H9 (cell line): ENCODE measurements at regions not wholly inside any gene's neighbourhood (a gene's known extent, or its start where the extent isn't known, plus 50 kb on each side); places are given as distances from the start of the nearest gene placed in this dataset.

Source experiments
- DNase-seq: peaks from one replicate; pipeline ENCODE4 v3.0.0-alpha.2; 2017
- H2AFZ ChIP-seq: one replicate; pipeline ENCODE4 v1.6.1; 2013; ENCODE audit warnings: mild to moderate bottlenecking, low read length, control low read depth, moderate library complexity
- H2AK5ac ChIP-seq: 2 replicates; pipeline ENCODE4 v1.6.1; 2013; ENCODE audit warnings: low read length, control low read depth, mixed read lengths; ENCODE audit not compliant: insufficient read length
- H2BK120ac ChIP-seq: one replicate; pipeline ENCODE4 v1.6.1; 2013; ENCODE audit warnings: low read depth, mild to moderate bottlenecking, low read length, control low read depth, inconsistent platforms; ENCODE audit not compliant: poor library complexity, severe bottlenecking
- H2BK12ac ChIP-seq: 2 replicates; pipeline ENCODE4 v1.6.1; 2013; ENCODE audit warnings: low read length, control low read depth, mixed read lengths, low read depth; ENCODE audit not compliant: insufficient read length
- H2BK15ac ChIP-seq: 2 replicates; pipeline ENCODE4 v1.6.1; 2013; ENCODE audit warnings: low read depth, low read length, control low read depth
- H2BK20ac ChIP-seq: one replicate; pipeline ENCODE4 v1.6.1; 2013; ENCODE audit warnings: low read depth, mild to moderate bottlenecking, low read length, control low read depth, inconsistent platforms; ENCODE audit not compliant: poor library complexity, severe bottlenecking
- H2BK5ac ChIP-seq: 2 replicates; pipeline ENCODE4 v1.6.1; 2013; ENCODE audit warnings: low read length, control low read depth, mixed read lengths; ENCODE audit not compliant: insufficient read length
- H3K14ac ChIP-seq: 2 replicates; pipeline ENCODE4 v1.6.1; 2013; ENCODE audit warnings: low read length, control low read depth; ENCODE audit not compliant: insufficient read depth
- H3K18ac ChIP-seq: 2 replicates; pipeline ENCODE4 v1.6.1; 2013; ENCODE audit warnings: low read depth, mild to moderate bottlenecking, mixed read lengths, low read length, control low read depth; ENCODE audit not compliant: insufficient read length
- H3K23ac ChIP-seq: 2 replicates; pipeline ENCODE4 v1.6.1; 2013; ENCODE audit warnings: low read length, control low read depth, mixed read lengths, low read depth; ENCODE audit not compliant: insufficient read length
- H3K23me2 ChIP-seq: 2 replicates; pipeline ENCODE4 v1.6.1; 2013; ENCODE audit warnings: low read depth, mild to moderate bottlenecking, mixed read lengths, low read length, control low read depth; ENCODE audit not compliant: insufficient read length, poor library complexity, severe bottlenecking
- H3K27ac ChIP-seq: 2 replicates; pipeline ENCODE4 v1.5.1; 2013; ENCODE audit warnings: low read length, control low read depth, mixed read lengths, low read depth; ENCODE audit not compliant: insufficient read length
- H3K27me3 ChIP-seq: 2 replicates; pipeline ENCODE4 v1.6.1; 2013; ENCODE audit warnings: low read length, control low read depth, inconsistent platforms; ENCODE audit not compliant: insufficient read depth
- H3K4ac ChIP-seq: 2 replicates; pipeline ENCODE4 v1.6.1; 2013; ENCODE audit warnings: low read depth, mild to moderate bottlenecking, control low read depth, inconsistent platforms, low read length, moderate library complexity
- H3K4me1 ChIP-seq: 2 replicates; pipeline ENCODE4 v1.6.1; 2013; ENCODE audit warnings: low read length, control low read depth, inconsistent platforms; ENCODE audit not compliant: insufficient read depth
- H3K4me2 ChIP-seq: 2 replicates; pipeline ENCODE4 v1.6.1; 2013; ENCODE audit warnings: low read length, control low read depth, mixed read lengths; ENCODE audit not compliant: insufficient read length, insufficient read depth
- H3K56ac ChIP-seq: 2 replicates; pipeline ENCODE4 v1.6.1; 2013; ENCODE audit warnings: low read depth, mild to moderate bottlenecking, mixed read lengths, low read length, control low read depth; ENCODE audit not compliant: insufficient read length
- H3K79me1 ChIP-seq: 2 replicates; pipeline ENCODE4 v1.6.1; 2013; ENCODE audit warnings: low read depth, mild to moderate bottlenecking, moderate library complexity, low read length, control low read depth, inconsistent platforms; ENCODE audit not compliant: insufficient read depth, poor library complexity, severe bottlenecking
- H3K79me2 ChIP-seq: 2 replicates; pipeline ENCODE4 v1.6.1; 2013; ENCODE audit warnings: low read length, control low read depth, inconsistent platforms; ENCODE audit not compliant: insufficient read depth
- H3K9ac ChIP-seq: 2 replicates; pipeline ENCODE4 v1.6.1; 2013; ENCODE audit warnings: low read length, control low read depth, mixed read lengths; ENCODE audit not compliant: insufficient read length; ENCODE audit errors: extremely low read depth
- H3K9me3 ChIP-seq: one replicate; pipeline ENCODE4 v1.6.1; 2013; ENCODE audit warnings: low read depth, low read length, inconsistent platforms; ENCODE audit not compliant: control insufficient read depth
- H3T11ph ChIP-seq: one replicate; pipeline ENCODE4 v1.6.1; 2013; ENCODE audit warnings: mild to moderate bottlenecking, low read length, control low read depth, inconsistent platforms
- H4K20me1 ChIP-seq: one replicate; pipeline ENCODE4 v1.6.1; 2013; ENCODE audit not compliant: control insufficient read depth, insufficient read length, insufficient read depth
- H4K5ac ChIP-seq: 2 replicates; pipeline ENCODE4 v1.6.1; 2013; ENCODE audit warnings: low read depth, mild to moderate bottlenecking, mixed read lengths, low read length, control low read depth; ENCODE audit not compliant: insufficient read length
- H4K8ac ChIP-seq: replicated peaks from 2 replicates; pipeline ENCODE4 v1.6.1; 2013; ENCODE audit warnings: low read length, control low read depth, mixed read lengths, low read depth; ENCODE audit not compliant: insufficient read length
- H4K91ac ChIP-seq: 2 replicates; pipeline ENCODE4 v1.6.1; 2013; ENCODE audit warnings: low read depth, mild to moderate bottlenecking, moderate library complexity, mixed read lengths, low read length, control low read depth; ENCODE audit not compliant: insufficient read length
- H3K27ac Mint-ChIP-seq, 3 experiments: 2 replicates in 2 of 3; 3 replicates in 1 of 3; pipeline ENCODE4 v1.8.0; 2020 to 2021; ENCODE audit warnings: mixed read lengths in 3 of 3, mild to moderate bottlenecking in 1 of 3, moderate library complexity in 1 of 3
- H3K27me3 Mint-ChIP-seq: 2 replicates; pipeline ENCODE4 v1.8.0; 2021; ENCODE audit warnings: low read depth, mild to moderate bottlenecking, moderate library complexity, mixed read lengths
- H3K36me3 Mint-ChIP-seq, 3 experiments: 2 replicates in 2 of 3; 3 replicates in 1 of 3; pipeline ENCODE4 v1.8.0; 2020 to 2021; ENCODE audit warnings: low read depth in 3 of 3, mixed read lengths in 3 of 3; ENCODE audit not compliant: insufficient read depth in 1 of 3
- H3K4me1 Mint-ChIP-seq, 2 experiments: 2 replicates each; pipeline ENCODE4 v1.8.0; 2020; ENCODE audit warnings: mixed read lengths in 2 of 2
- H3K4me3 Mint-ChIP-seq, 2 experiments: 2 replicates in 1 of 2; 3 replicates in 1 of 2; pipeline ENCODE4 v1.8.0; 2020 to 2021; ENCODE audit warnings: mild to moderate bottlenecking in 2 of 2, mixed read lengths in 2 of 2, moderate library complexity in 1 of 2
- H3K9me3 Mint-ChIP-seq, 2 experiments: 2 replicates in 1 of 2; 3 replicates in 1 of 2; pipeline ENCODE4 v1.8.0; 2020; ENCODE audit warnings: mild to moderate bottlenecking in 2 of 2, mixed read lengths in 2 of 2, moderate library complexity in 1 of 2
- CTCF ChIP-seq: fragments of 200-600 bp; sonication (generic); conservative IDR thresholded peaks from 3 replicates; pipeline ENCODE4 v1.8.0; 2021; ENCODE audit warnings: antibody characterized with exemption, mild to moderate bottlenecking

DNA sequence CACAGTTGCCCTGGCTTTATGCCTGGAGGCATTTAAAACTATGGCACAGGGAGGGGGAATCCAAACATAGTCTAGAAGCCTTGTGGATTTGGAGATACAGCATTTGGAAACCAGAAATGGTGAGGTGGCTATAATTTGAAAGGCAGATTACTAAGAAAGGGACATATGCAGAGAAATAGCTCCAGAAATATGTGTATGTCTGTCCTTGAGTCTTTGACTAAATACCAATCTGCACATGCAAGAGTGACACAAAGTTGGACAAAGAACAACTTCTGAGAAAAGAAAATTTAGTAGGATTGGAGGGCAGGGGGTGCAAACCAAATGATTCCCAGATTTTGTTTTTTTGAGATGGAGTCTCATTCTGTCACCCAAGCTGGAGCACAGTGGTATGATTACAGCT, 229.6 kb downstream of the TMEM26 start:
- H3K4me1 ChIP-seq, result no peaks in the 10 kb centered on the region
- H3K79me1 ChIP-seq, result no peaks in the 10 kb centered on the region
- Mint-ChIP-seq H3K9me3 (peaks cover 14 to 17% of the 10 kb centered on the region in 2 experiments), H3K27ac (no peak overlapping the region), H3K36me3 (peaks cover 0 to 10% (median 4%) of the 10 kb centered on the region in 3 experiments; a peak in 3 of 7 replicates), H3K4me3 (no peak overlapping the region), H3K4me1 (no peaks in the 10 kb centered on the region), H3K27me3 (peaks cover 2% of the 10 kb centered on the region)
- H3K56ac ChIP-seq, result no peak overlapping the region
- H2AK5ac ChIP-seq, result no peak overlapping the region
- H3K27ac ChIP-seq, result no peak overlapping the region
- H4K91ac ChIP-seq, result no peak overlapping the region
- no peaks in the 10 kb centered on the region for H3K9me3 ChIP-seq
- H3K4ac ChIP-seq, result no peak overlapping the region
- no peaks in the 10 kb centered on the region for H3K79me2 ChIP-seq
- H3K9ac ChIP-seq, result no peak overlapping the region
- no peak overlapping the region for H3K23ac ChIP-seq
- H3K14ac ChIP-seq, result no peak overlapping the region
- H4K20me1 ChIP-seq, result no peaks in the 10 kb centered on the region
- no peak overlapping the region for H4K5ac ChIP-seq
- no peak overlapping the region for H3K4me2 ChIP-seq
- no peak overlapping the region for H3K18ac ChIP-seq
- no peak overlapping the region for H4K8ac ChIP-seq
- no peak overlapping the region for H2AFZ ChIP-seq
- H2BK15ac ChIP-seq, result no peak overlapping the region
- H3K23me2 ChIP-seq, result no peaks in the 10 kb centered on the region
- H2BK120ac ChIP-seq, result no peak overlapping the region
- no peak for TF ChIP-seq CTCF
- H2BK20ac ChIP-seq, result no peak overlapping the region
- no peak for DNase-seq
- no peak overlapping the region for H2BK5ac ChIP-seq
- no peak overlapping the region for H2BK12ac ChIP-seq
- H3K27me3 ChIP-seq, result no peaks in the 10 kb centered on the region
- no peak overlapping the region for H3T11ph ChIP-seq
